HEK293 (cell line): ENCODE measurements at regions not wholly inside any gene's neighbourhood (a gene's known extent, or its start where the extent isn't known, plus 50 kb on each side); places are given as distances from the start of the nearest gene placed in this dataset.
A peak's percentile ranks its signal among the peaks of the same experiment; 100 is the strongest.

Experiments used
- CTCF ChIA-PET: fragments of 350-600 bp; formaldehyde crosslinking; extraction: SDS; loops from one replicate; lab custom pipeline; 2021; ENCODE audit warnings: antibody characterized with exemption; lab: Yijun Ruan, JAX
- POLR2A ChIA-PET: fragments of 300-600 bp; formaldehyde crosslinking; extraction: SDS; loops from one replicate; lab custom pipeline; 2020; ENCODE audit warnings: antibody characterized with exemption, inconsistent platforms; lab: Yijun Ruan, JAX
- H3K27ac ChIP-seq: fragments of 200-500 bp; sonication (Bioruptor generic); 2 replicates; pipeline ENCODE4 v1.5.1; 2014; ENCODE audit warnings: low read depth, low read length, control low read depth, inconsistent platforms; ENCODE audit errors: extremely low read depth
- H3K36me3 ChIP-seq, 2 experiments: fragments of 200-500 bp in 1 of 2; sonication (Bioruptor generic) in 1 of 2; 1 replicate in 1 of 2; 2 replicates in 1 of 2; pipeline ENCODE4 v1.5.1; 2014 to 2017; ENCODE audit warnings: inconsistent platforms in 2 of 2, low read length in 2 of 2; ENCODE audit not compliant: control insufficient read depth in 2 of 2, insufficient read depth in 1 of 2
- H3K4me1 ChIP-seq: fragments of 200-500 bp; sonication (Bioruptor generic); 2 replicates; pipeline ENCODE4 v1.5.1; 2014; ENCODE audit warnings: mild to moderate bottlenecking, low read length, inconsistent platforms; ENCODE audit not compliant: control insufficient read depth, insufficient read depth
- H3K4me3 ChIP-seq: 2 replicates; pipeline ENCODE4 v1.5.1; 2011; ENCODE audit warnings: low read depth, mild to moderate bottlenecking, control low read depth, low read length, moderate library complexity
- H3K9me3 ChIP-seq: fragments of 200-500 bp; sonication (Bioruptor generic); 2 replicates; pipeline ENCODE4 v1.5.1; 2014; ENCODE audit warnings: low read depth, low read length, inconsistent platforms; ENCODE audit not compliant: control insufficient read depth, insufficient read depth
- GLIS1 ChIP-seq: fragments of 450-650 bp; formaldehyde crosslinking; IDR thresholded peaks from 2 replicates; pipeline ENCODE4 v1.5.1; 2016; ENCODE audit warnings: missing biosample characterization, missing genetic modification characterization
- HOXD13 ChIP-seq: sonication (generic); formaldehyde crosslinking; IDR thresholded peaks from 2 replicates; pipeline ENCODE4 v1.8.0; 2022; ENCODE audit warnings: missing genetic modification reagents, borderline replicate concordance
- SETDB1 ChIP-seq: IDR thresholded peaks from one replicate; pipeline ENCODE4 v1.6.1; 2017; ENCODE audit warnings: mild to moderate bottlenecking, low read length, moderate library complexity, mixed read lengths; ENCODE audit not compliant: insufficient read length
- SP3 ChIP-seq: fragments of 450-650 bp; formaldehyde crosslinking; IDR thresholded peaks from 2 replicates; pipeline ENCODE4 v1.5.1; 2016; ENCODE audit warnings: missing biosample characterization, missing genetic modification characterization
- ZBTB8A ChIP-seq: fragments of 450-650 bp; formaldehyde crosslinking; IDR thresholded peaks from 2 replicates; pipeline ENCODE4 v1.5.1; 2016; ENCODE audit warnings: missing biosample characterization, missing genetic modification characterization
- ZFHX2 ChIP-seq: fragments of 450-650 bp; formaldehyde crosslinking; conservative IDR thresholded peaks from 2 replicates; pipeline ENCODE4 v1.5.1; 2016; ENCODE audit warnings: missing biosample characterization, missing genetic modification characterization
- ZNF10 ChIP-seq: fragments of 450-650 bp; formaldehyde crosslinking; IDR thresholded peaks from 2 replicates; pipeline ENCODE4 v1.5.1; 2017; ENCODE audit warnings: missing biosample characterization, missing genetic modification characterization
- ZNF112 ChIP-seq: fragments of 450-650 bp; formaldehyde crosslinking; IDR thresholded peaks from 2 replicates; pipeline ENCODE4 v1.5.0; 2017; ENCODE audit warnings: missing biosample characterization, missing genetic modification characterization
- ZNF133 ChIP-seq: fragments of 450-650 bp; formaldehyde crosslinking; IDR thresholded peaks from 2 replicates; pipeline ENCODE4 v1.5.1; 2016; ENCODE audit warnings: missing biosample characterization, missing genetic modification characterization
- ZNF48 ChIP-seq: fragments of 450-650 bp; formaldehyde crosslinking; IDR thresholded peaks from 2 replicates; pipeline ENCODE4 v1.5.1; 2016; ENCODE audit warnings: missing biosample characterization, missing genetic modification characterization
- ZNF521 ChIP-seq: fragments of 450-650 bp; formaldehyde crosslinking; IDR thresholded peaks from 2 replicates; pipeline ENCODE4 v1.5.1; 2017; ENCODE audit warnings: missing biosample characterization, mild to moderate bottlenecking, missing genetic modification characterization
- ZNF530 ChIP-seq: fragments of 450-650 bp; formaldehyde crosslinking; IDR thresholded peaks from 2 replicates; pipeline ENCODE4 v1.5.1; 2016; ENCODE audit warnings: low read depth, missing biosample characterization, missing genetic modification characterization
- ZNF629 ChIP-seq: fragments of 450-650 bp; formaldehyde crosslinking; IDR thresholded peaks from 2 replicates; pipeline ENCODE4 v1.5.1; 2017; ENCODE audit warnings: missing biosample characterization, missing genetic modification characterization
- ZNF776 ChIP-seq: fragments of 450-650 bp; formaldehyde crosslinking; IDR thresholded peaks from 2 replicates; pipeline ENCODE4 v1.5.0; 2017; ENCODE audit warnings: missing biosample characterization, missing genetic modification characterization, borderline replicate concordance
- TF ChIP-seq, protein P1 (sequence below): fragments of 450-650 bp; formaldehyde crosslinking; IDR thresholded peaks from 2 replicates; pipeline ENCODE4 v1.5.1; 2016; ENCODE audit warnings: missing biosample characterization, missing genetic modification characterization
- TF ChIP-seq, protein P2 (sequence below): fragments of 450-650 bp; formaldehyde crosslinking; IDR thresholded peaks from 2 replicates; pipeline ENCODE4 v1.5.1; 2016; ENCODE audit warnings: missing biosample characterization, missing genetic modification characterization
- TF ChIP-seq, protein P3 (sequence below): fragments of 450-650 bp; formaldehyde crosslinking; IDR thresholded peaks from 2 replicates; pipeline ENCODE4 v1.5.1; 2016; ENCODE audit warnings: missing biosample characterization, missing genetic modification characterization
- TF ChIP-seq, protein P4 (sequence below): fragments of 450-650 bp; formaldehyde crosslinking; IDR thresholded peaks from 2 replicates; pipeline ENCODE4 v1.5.1; 2016; ENCODE audit warnings: missing biosample characterization, missing genetic modification characterization, borderline replicate concordance
- TF ChIP-seq, protein P5 (sequence below): fragments of 450-650 bp; formaldehyde crosslinking; IDR thresholded peaks from 2 replicates; pipeline ENCODE4 v1.5.1; 2017; ENCODE audit warnings: missing biosample characterization, mild to moderate bottlenecking, missing genetic modification characterization, moderate library complexity

DNA sequence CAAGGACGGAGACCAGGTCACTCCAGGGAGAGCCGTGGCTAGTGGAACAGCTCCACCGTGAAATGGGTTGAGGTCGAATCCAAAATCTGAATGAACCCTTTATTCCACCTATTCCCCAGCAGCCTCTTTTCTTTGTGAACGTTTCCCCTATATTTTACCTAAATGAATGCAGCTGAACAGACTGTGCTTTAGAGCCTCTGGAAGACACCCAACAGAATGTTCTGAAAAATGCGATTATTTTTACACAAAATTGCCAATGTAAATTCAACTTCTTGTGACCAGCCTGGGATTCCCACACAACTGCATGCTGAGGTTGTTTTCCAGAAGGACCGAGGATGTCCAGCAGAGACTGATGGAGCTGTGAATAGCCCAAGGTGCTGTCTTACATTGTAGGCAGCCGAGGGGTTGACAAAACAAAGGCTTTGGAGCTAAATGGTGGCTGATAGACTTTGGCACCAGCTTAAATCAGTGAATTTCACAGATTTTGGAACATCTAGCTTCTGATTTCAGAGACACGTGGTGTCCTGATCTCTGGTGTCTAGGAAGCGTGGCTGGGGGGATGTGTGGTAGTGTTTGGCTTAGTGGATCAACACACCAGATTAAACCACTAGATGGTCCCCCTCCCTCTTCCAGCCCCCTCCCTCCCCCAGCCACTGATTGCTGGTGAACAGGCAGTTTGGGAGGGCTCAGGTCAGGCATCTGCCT lies 150.4 kb downstream of the ZNF664 start:
- POLR2A ChIA-PET, result no interaction called here
- TF ChIP-seq HOXD13 (CRISPR knock-in tag) (no peak), ZNF530 (tag by site-specific recombination) (no peak)
- TF ChIP-seq, all 188 proteins: peak for 0
- CTCF ChIA-PET, result no interaction called here
- Histone ChIP-seq H3K4me1 (peaks cover 5% of the 10 kb centered on the region; the same call in 1 of the 2 replicates), H3K36me3 (no peaks in the 10 kb centered on the region), H3K27ac (no peak overlapping the region), H3K4me3 (no peak overlapping the region), H3K9me3 (no peaks in the 10 kb centered on the region)

DNA sequence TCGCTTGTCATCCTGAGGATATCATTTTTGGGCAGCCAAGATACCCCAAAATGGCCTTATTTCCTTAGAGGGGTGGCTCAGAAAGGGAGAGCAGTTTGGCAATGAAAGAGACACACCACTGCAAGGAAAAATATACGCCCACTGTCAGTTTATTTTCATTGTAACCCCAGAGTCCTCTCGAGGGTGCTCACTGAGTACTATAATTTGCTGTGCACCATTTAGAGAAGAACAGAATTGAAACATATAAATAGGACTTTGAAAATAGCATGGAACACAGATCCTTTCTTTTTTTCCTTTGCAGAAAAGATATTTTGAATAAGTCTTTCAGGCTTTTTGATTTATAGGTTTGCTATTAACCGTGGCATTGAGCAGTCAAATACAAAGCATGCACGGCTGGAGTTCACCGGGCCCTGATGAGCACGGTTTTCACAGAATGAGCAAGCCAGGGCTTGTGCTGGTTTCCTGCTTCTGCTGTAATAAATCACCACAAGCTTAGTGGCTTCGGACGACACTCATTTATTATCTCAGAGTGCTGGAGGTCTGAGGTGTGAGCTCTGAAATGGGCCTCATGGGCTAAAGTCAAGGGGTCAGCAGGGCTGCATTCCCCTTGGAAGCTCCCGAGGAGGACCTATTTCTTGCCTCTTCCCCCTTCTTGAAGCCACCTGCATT lies 152.3 kb downstream of the ZNF664 start:
- no peak overlapping the region for H3K4me3 ChIP-seq
- H3K27ac ChIP-seq, result 0 out of 2 replicates have a peak overlapping the region, but pooled peaks have one; percentile 6
- H3K36me3 ChIP-seq, result no peaks in the 10 kb centered on the region; a peak in 1 of 3 replicates
- peaks cover 5% of the 10 kb centered on the region; the same call in 1 of the 2 replicates for H3K4me1 ChIP-seq
- ChIA-PET CTCF (interaction anchor here (1.1 kb wide), 1 partner anchor 20 kb away, joined by 3 read pairs; no protein-coding TSS in a partner anchor), POLR2A (no interaction called here)
- no peaks in the 10 kb centered on the region for H3K9me3 ChIP-seq
- TF ChIP-seq ZNF521 (tag by site-specific recombination) (no peak), ZNF629 (peak; percentile 31; the same call in 1 of the 2 replicates), GLIS1 (tag by site-specific recombination) (peak; percentile 34), ZNF48 (tag by site-specific recombination) (no peak), ZNF112 (no peak), ZNF133 (tag by site-specific recombination) (no peak), SETDB1 (peak; percentile 73), ZBTB8A (tag by site-specific recombination) (0 out of 2 replicates have a peak, but pooled peaks have one; percentile 29), SP3 (tag by site-specific recombination) (no peak), ZNF776 (tag by site-specific recombination) (no peak), ZNF10 (peak; percentile 48; the same call in 1 of the 2 replicates), ZFHX2 (tag by site-specific recombination) (no peak; the same call in 1 of the 2 replicates)
- TF ChIP-seq, protein P1, sequence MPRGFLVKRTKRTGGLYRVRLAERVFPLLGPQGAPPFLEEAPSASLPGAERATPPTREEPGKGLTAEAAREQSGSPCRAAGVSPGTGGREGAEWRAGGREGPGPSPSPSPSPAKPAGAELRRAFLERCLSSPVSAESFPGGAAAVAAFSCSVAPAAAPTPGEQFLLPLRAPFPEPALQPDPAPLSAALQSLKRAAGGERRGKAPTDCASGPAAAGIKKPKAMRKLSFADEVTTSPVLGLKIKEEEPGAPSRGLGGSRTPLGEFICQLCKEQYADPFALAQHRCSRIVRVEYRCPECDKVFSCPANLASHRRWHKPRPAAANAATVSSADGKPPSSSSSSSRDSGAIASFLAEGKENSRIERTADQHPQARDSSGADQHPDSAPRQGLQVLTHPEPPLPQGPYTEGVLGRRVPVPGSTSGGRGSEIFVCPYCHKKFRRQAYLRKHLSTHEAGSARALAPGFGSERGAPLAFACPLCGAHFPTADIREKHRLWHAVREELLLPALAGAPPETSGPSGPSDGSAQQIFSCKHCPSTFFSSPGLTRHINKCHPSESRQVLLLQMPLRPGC (tag by site-specific recombination), result no peak
- TF ChIP-seq, protein P2, sequence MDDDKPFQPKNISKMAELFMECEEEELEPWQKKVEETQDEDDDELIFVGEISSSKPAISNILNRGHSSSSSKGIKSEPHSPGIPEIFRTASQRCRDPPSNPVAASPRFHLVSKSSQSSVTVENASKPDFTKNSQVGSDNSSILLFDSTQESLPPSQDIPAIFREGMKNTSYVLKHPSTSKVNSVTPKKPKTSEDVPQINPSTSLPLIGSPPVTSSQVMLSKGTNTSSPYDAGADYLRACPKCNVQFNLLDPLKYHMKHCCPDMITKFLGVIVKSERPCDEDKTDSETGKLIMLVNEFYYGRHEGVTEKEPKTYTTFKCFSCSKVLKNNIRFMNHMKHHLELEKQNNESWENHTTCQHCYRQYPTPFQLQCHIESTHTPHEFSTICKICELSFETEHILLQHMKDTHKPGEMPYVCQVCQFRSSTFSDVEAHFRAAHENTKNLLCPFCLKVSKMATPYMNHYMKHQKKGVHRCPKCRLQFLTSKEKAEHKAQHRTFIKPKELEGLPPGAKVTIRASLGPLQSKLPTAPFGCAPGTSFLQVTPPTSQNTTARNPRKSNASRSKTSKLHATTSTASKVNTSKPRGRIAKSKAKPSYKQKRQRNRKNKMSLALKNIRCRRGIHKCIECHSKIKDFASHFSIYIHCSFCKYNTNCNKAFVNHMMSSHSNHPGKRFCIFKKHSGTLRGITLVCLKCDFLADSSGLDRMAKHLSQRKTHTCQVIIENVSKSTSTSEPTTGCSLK, result no peak
- TF ChIP-seq, protein P3, sequence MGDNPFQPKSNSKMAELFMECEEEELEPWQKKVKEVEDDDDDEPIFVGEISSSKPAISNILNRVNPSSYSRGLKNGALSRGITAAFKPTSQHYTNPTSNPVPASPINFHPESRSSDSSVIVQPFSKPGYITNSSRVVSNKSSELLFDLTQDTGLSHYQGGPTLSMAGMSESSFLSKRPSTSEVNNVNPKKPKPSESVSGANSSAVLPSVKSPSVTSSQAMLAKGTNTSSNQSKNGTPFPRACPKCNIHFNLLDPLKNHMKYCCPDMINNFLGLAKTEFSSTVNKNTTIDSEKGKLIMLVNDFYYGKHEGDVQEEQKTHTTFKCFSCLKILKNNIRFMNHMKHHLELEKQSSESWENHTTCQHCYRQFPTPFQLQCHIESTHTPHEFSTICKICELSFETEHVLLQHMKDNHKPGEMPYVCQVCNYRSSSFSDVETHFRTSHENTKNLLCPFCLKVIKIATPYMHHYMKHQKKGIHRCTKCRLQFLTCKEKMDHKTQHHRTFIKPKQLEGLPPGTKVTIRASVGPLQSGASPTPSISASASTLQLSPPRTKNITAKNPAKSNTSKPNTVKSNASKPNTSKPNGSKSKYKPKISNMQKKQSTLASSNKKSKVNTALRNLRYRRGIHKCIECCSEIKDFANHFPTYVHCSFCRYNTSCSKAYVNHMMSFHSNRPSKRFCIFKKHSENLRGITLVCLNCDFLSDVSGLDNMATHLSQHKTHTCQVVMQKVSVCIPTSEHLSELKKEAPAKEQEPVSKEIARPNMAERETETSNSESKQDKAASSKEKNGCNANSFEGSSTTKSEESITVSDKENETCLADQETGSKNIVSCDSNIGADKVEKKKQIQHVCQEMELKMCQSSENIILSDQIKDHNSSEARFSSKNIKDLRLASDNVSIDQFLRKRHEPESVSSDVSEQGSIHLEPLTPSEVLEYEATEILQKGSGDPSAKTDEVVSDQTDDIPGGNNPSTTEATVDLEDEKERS (tag by site-specific recombination), result no peak
- TF ChIP-seq, protein P4, sequence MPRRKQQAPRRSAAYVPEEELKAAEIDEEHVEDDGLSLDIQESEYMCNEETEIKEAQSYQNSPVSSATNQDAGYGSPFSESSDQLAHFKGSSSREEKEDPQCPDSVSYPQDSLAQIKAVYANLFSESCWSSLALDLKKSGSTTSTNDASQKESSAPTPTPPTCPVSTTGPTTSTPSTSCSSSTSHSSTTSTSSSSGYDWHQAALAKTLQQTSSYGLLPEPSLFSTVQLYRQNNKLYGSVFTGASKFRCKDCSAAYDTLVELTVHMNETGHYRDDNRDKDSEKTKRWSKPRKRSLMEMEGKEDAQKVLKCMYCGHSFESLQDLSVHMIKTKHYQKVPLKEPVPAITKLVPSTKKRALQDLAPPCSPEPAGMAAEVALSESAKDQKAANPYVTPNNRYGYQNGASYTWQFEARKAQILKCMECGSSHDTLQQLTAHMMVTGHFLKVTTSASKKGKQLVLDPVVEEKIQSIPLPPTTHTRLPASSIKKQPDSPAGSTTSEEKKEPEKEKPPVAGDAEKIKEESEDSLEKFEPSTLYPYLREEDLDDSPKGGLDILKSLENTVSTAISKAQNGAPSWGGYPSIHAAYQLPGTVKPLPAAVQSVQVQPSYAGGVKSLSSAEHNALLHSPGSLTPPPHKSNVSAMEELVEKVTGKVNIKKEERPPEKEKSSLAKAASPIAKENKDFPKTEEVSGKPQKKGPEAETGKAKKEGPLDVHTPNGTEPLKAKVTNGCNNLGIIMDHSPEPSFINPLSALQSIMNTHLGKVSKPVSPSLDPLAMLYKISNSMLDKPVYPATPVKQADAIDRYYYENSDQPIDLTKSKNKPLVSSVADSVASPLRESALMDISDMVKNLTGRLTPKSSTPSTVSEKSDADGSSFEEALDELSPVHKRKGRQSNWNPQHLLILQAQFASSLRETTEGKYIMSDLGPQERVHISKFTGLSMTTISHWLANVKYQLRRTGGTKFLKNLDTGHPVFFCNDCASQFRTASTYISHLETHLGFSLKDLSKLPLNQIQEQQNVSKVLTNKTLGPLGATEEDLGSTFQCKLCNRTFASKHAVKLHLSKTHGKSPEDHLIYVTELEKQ (tag by site-specific recombination), result no peak
- TF ChIP-seq, protein P5, sequence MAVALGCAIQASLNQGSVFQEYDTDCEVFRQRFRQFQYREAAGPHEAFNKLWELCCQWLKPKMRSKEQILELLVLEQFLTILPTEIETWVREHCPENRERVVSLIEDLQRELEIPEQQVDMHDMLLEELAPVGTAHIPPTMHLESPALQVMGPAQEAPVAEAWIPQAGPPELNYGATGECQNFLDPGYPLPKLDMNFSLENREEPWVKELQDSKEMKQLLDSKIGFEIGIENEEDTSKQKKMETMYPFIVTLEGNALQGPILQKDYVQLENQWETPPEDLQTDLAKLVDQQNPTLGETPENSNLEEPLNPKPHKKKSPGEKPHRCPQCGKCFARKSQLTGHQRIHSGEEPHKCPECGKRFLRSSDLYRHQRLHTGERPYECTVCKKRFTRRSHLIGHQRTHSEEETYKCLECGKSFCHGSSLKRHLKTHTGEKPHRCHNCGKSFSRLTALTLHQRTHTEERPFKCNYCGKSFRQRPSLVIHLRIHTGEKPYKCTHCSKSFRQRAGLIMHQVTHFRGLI (tag by site-specific recombination), result no peak
